Limb (tissue), 2 donors: ENCODE measurements at regions not wholly inside any gene's neighbourhood (a gene's known extent, or its start where the extent isn't known, plus 50 kb on each side); places are given as distances from the start of the nearest gene placed in this dataset.
A peak's percentile ranks its signal among the peaks of the same experiment; 100 is the strongest.
"Not testable (repeated sequence)": the region's sequence is repeated elsewhere in the genome, so short reads cannot be mapped to it uniquely, and the experiment has no call there.

Experiments used
- DNase-seq, 2 donors: peaks; one replicate each; pipeline ENCODE4 v3.0.0-alpha.2; 2016; ENCODE audit errors: extremely low spot score in 2 of 2

- DNase-seq = no peak
Observed at GRCh38 chr9:25461416-25461815, 216.8 kb downstream of the TUSC1 start.

GRCh38 chr9:25453875-25454274, 224.4 kb downstream of the TUSC1 start:
- DNase-seq = no peak

DNA sequence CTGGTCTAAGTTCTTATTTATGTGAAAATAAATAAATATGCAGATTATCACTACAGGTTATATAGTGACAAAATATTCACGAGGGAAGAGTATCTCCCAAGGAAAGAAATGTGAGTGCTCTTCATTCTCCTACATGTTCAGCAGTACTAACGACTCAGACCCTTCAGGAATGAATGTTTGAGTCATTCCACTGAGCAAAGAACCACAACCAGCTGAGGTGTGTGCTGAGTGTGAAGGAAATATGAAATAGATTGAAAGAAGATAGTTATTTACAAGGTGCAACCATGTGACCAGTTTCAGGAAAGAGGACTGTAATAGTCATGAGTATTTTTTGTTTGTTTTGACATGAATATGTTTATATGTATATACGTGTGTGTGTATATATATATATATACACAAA, 228.7 kb downstream of the TUSC1 start:
- DNase-seq = no peak

GRCh38 chr9:25445721-25446120, 232.5 kb downstream of the TUSC1 start:
- not testable (repeated sequence) for DNase-seq

DNA sequence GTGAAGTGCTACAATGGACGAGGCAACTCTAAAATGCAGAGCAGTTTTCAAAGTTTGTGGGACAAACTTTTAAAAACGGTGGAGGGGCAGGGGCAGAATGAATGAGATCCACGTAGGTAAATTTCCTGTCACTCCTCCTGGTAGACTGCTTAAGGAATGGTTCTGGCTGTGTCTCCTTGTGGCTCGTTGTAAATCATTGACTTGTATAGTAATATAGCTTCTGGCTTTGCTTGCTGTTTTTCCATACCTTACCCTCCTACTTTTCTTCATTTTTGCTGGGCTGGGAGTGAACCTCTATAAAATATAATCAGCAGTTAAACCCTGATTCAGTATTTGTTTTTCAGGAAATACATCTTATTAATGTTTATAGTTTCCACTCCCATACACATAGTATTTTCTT, 235.7 kb downstream of the TUSC1 start:
- DNase-seq = no peak

DNA sequence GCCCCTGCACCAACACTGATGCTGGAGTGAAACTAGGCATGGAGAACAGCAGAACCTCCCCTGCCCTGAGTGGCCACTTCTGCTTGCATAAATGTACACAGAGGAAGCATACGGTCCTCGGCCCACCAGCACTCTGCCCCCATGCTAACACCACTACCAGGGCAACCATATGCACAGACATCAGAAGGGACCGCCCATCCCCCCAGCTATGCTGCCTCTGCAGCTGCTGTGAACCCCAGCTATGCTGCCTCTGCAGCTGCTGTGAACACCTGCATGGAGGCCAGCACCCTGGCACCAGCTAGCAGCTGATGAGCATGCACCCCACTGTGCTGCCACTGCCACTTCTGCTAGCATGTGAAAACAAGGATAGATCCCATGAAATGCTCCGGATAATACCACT, 250.3 kb downstream of the TUSC1 start:
- no peak for DNase-seq

GRCh38 chr9:25427290-25427689, 251.0 kb downstream of the TUSC1 start:
- DNase-seq = no peak

DNA sequence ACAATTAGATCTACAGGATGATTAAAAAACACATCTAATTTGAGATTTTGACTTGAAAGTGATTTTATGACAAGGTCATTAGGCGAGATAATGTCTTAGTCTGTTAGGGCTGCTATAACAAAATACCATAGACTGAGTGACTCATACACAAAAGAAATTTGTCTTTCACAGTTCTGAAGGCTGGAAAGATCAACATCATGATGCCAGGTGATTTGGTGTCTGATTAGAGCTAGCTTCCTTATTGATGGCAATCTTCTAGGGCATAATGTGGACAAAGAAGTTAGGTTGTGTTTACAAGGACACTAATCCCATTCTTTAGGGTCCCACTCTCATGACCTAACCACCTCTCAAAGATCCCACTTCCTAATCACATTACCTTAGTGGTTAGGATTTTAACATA, 256.7 kb downstream of the TUSC1 start:
- no peak for DNase-seq

- DNase-seq = no peak
Observed at GRCh38 chr9:25418974-25419373, 259.3 kb downstream of the TUSC1 start.

GRCh38 chr9:25415718-25416117, 262.5 kb downstream of the TUSC1 start:
- no peak for DNase-seq

DNA sequence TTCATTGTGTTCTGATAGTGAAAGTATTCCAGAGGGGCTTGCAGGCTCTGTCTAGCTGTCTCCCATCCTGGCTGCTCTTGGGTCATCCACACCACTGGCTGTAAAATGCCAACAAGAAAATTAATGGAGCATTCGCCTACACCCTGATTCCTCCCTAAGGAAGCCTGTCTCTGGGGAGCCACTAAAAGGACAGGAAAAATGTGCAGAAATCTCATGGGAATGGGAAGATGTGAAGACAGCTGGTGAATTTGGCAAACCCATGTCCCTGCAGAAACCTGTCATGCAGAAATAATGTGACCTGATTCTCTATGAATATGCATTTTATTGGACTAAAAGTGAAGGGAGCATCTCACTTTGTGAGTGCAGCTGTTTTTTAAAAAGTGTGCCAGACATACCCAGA, 265.6 kb downstream of the TUSC1 start:
- DNase-seq = no peak

DNA sequence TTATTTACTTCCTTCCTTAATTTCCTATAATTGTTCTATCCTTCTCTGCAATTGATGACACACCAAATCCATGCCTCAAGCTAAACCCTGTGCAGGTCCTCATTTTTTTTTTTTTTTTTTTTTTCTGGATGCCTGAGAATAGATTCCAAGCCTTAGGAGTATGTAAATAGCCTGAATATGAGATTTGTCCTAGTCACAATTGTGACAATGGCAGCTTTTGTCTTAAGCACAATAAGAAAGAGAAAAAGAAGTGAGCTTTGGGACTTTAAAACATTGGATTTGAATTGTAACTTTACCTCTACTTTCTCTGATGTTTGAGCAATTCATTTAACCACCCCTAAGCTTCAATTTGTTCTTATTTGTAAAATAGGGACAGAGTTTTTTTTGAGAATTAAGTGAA, 280.5 kb downstream of the TUSC1 start:
- no peak for DNase-seq

GRCh38 chr9:25396828-25397227, 281.4 kb downstream of the TUSC1 start:
- DNase-seq = no peak

DNA sequence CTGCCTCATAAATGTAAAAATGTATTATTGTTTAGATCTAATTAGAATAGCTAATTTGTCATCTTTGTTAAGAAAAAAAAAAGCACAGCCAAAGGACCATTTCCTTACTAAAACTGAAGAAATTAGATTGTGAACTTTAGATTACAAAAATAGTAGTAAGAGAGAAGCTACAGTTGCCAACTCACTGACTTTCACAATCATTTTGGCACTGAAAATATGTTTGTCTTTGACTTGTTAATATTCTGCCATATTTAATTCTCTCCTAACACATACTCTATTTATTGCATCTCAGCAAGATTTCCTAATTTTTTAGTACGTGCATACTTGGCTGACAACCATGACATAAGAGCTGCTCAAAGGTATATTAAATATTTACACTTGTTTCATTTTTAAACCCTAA, 297.1 kb downstream of the TUSC1 start:
- DNase-seq = no peak

DNA sequence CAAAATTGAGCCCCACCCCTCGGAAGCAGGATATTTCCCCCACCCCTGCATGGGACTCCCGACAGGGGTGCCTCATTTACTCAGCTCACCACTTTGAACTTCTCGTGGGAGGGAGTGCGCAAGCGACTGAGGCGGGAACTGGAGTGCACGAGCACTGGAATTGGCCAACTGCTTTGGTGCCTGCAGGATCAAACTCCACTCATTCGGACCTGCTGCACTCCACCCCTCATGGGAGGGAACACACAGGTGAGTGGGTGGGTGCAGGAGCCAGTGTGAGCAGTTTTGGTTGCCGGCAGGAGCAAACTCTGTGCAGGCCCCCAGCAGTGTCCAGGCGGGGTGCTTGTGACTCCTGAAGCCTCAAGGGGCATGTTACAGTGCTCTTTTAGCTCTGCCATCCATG, 301.2 kb downstream of the TUSC1 start:
- no peak for DNase-seq

DNA sequence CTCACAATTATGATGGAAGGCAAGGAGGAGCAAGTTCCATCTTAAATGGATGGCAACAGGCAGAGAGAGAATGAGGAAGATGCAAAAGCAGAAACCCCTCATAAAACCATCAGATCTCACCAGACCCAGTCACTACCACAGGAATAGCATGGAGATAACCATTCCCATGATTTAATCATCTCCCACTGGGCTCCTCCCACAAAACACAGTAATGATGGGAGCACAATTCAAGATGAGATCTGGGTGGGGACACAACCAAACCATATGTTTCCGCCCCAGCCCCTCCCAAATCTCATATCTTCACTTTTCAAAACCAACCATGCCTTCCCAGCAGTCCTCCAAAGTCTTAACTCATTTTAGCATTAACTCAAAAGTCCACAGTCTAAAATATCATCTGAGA, 304.0 kb downstream of the TUSC1 start:
- no peak for DNase-seq

GRCh38 chr9:25366906-25367305, 311.3 kb downstream of the TUSC1 start:
- no peak for DNase-seq

GRCh38 chr9:25353783-25354182, 324.5 kb downstream of the TUSC1 start:
- DNase-seq = no peak

GRCh38 chr9:25350011-25350410, 328.2 kb downstream of the TUSC1 start:
- DNase-seq = no peak

- no peak for DNase-seq
Observed at GRCh38 chr9:25322142-25322541, 356.1 kb downstream of the TUSC1 start.

DNA sequence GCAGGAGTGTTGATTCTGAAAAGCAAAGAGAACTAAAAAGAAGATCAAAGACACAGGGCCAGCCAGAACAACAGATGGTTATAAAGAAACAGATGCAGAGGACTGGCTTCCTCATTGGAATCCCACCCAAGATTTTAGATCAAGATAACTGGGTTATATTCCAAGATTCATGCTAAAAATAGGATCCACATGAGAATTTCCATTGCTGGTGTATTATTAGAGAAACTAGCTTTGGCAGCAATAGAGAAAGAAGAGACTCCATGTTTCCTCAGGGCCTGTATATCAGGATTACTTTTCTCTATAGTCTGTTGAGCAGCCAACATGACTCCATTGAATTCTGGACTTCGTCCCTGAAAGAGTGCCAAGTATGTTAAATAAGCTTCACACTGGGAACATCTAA, 367.3 kb downstream of the TUSC1 start:
- peak in 1 of 2 donors; percentile 47 for DNase-seq

GRCh38 chr9:25308549-25308948, 369.7 kb downstream of the TUSC1 start:
- no peak for DNase-seq

DNA sequence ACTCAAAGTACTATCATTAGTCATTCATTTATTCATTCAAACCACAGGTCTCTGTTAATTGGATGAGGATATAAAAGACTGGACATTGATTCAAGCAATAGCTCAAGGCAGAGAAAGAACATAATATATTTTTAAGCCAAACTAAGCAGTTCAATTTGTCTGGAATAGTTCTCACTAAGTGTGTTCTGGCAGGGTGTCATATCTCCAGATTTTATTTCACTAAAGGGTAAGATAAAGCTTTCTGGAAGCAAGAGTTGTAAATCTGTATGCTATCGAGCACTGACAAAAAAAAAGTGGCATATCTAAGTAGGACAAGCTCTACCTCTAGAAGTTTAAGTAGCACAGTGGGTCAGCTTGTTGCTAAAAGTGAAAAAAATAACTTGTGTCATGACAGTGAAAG, 375.6 kb downstream of the TUSC1 start:
- DNase-seq = no peak

DNA sequence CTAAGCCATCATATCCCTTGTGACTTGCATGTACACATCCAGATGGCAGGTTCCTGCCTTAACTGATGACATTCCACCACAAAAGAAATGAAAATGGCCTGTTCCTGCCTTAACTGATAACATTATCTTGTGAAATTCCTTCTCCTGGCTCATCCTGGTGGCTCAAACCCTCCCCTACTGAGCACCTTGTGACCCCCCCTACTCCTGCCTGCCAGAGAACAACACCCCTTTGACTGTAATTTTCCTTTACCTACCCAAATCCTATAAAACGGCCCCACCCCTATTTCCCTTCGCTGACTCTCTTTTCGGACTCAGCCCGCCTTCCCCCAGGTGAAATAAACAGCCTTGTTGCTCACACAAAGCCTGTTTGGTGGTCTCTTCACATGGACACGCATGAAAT, 390.0 kb downstream of the TUSC1 start:
- not testable (repeated sequence) for DNase-seq

- DNase-seq = no peak
Observed at GRCh38 chr9:25284365-25284764, 393.9 kb downstream of the TUSC1 start.
